Mesenteric fat pad (tissue), 1 donor: ENCODE measurements at regions not wholly inside any gene's neighbourhood (a gene's known extent, or its start where the extent isn't known, plus 50 kb on each side); places are given as distances from the start of the nearest gene placed in this dataset.

Experiments used
- DNase-seq: peaks from one replicate; pipeline ENCODE4 v3.0.0-alpha.2; 2020; ENCODE audit warnings: low spot score
- donor health status: DM: yes; HTN: yes; CAD: no.

DNA sequence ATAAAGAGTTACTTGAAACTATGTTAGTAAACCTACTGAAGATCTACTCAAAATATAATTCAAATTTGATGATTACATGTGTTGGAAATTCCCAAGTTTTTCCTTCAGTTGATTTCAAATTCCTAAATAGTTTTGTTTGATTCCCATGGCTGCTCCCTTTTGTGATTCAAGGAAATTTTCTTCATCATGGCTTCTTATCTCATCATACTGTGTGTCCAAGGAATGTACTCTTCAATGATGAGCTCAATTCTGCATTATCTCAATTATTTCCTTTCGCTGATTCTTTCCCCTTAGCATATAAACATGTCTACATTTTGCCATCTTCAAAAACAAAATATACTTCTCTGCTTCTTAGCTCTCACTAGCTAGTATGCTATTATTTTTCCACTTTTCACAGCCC is 460.4 kb upstream of the NAALADL2 start:
- no peak for DNase-seq

GRCh38 chr3:174403831-174404230 is 455.3 kb upstream of the NAALADL2 start:
- DNase-seq: no peak

GRCh38 chr3:174408310-174408709 is 450.8 kb upstream of the NAALADL2 start:
- DNase-seq: no peak

- no peak for DNase-seq
These were observed 449.9 kb upstream of the NAALADL2 start for GRCh38 chr3:174409086-174409743.

DNA sequence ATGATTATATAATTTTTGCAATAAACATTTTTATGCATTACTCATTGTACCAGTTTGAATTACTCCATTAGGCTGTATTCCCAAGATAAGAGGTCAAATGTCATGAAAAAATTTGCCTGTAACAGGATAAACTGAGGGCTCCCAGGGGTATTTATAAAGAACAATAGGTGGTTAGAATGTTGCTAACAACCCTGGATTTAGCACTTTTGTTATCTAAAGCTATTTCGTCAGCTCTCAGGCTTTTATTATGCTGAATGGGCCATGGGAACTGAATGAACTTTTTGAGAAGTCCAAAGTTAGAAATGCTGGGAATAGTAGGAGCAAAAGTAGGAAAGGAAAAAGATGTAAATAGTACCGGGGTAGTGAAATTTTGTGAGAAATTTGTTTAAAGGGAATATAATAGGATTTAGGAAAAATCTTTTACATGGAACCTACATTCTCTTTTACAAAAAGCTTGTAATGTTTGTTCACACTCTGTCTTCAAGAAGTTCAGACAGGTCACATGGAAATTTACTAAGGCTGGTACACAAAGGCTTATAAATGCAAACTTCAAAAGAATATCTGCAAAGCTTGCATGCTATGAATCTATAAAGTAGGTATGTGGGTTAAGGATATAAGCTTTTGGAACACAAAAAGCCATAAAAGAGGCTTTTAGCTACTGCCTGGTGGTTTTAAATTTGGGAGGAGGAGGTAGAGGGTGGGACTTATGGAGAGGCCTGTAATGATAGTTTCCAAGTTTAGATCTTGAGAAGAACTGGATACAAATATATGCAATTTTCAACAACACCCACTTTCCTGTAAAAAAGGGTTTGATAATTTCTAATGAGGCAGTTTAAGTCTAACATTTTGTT is 445.8 kb upstream of the NAALADL2 start:
- DNase-seq: no peak

DNA sequence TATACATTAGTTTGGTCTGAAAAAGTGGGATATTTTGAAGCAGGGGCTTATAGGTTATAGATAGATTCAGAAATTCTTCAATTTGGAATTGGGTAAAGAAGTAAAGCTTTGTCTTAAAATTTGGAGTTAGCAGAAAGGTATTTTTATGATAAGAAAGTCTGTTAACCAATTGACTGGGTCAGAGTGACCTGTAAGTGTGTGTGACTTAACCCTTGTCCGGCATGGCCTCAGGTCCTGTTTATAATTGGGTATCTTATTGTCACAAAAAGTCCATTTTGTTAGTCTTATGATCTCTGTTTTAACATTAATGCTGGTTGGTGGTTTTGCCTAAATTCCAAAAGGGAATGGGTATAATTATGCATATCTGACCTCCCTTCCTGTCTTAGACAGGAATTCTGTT is 444.2 kb upstream of the NAALADL2 start:
- DNase-seq: no peak

DNA sequence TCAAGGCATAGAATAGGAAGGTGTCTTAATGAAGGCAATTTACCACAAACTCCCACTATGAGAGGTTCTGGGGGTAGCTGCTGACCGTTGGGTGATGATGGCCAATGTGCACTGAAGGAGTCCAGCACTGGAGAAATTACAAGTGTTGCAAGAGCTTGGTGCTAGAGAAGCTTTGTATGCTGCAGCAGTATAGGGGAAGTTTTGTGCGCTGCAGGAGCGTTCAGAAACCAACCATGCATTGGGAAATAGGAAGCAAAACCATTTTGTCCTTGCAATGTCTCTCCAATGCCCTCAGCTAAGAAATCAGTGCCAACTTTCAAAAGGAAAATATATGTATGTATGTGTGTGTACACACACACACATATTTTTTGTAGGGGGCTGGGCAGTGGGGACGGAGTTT is 441.6 kb upstream of the NAALADL2 start:
- no peak for DNase-seq

GRCh38 chr3:174419216-174419615 is 439.9 kb upstream of the NAALADL2 start:
- DNase-seq: no peak

GRCh38 chr3:174423936-174424335 is 435.2 kb upstream of the NAALADL2 start:
- no peak for DNase-seq

- DNase-seq: no peak
These were observed 434.5 kb upstream of the NAALADL2 start for GRCh38 chr3:174424656-174425055.

DNA sequence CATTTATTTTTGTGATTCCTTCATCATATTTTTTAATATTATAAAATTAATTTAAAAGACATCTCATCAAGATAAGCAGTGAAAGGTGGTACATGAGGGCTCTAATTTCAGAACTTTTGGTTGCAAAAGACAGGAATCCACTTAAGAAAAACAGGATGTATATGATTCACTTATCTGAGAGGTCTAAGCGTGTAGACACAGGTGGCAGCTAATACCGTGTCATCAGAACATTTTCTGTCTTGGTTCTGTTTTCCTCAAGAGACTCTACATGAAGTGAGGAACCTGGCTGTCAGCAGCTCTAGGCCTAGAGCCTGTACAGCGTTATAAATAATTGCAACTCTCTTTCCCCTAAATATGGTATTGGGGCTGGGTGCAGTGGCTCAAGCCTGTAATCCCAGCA is 433.7 kb upstream of the NAALADL2 start:
- DNase-seq: no peak

- DNase-seq: no peak
These were observed 428.1 kb upstream of the NAALADL2 start for GRCh38 chr3:174430986-174431385.

DNA sequence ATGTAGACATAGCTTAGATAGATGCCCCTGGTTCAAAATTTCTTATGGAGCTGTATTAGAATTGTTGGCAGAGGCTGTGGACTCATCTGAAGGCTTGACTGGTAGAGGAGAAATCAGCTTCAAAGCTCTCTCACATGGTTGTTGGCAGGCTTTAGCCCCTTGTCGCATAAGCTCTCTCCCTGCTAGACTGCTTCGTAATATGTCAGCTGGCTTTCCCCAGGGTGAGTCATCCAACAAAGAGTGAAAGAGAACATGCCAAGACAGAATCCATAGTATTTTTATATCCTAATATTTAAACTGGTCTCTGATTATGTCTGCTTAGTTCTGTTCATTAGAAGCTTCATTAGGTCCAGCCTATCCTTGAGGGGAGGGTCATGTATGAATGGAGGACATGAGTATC is 427.4 kb upstream of the NAALADL2 start:
- no peak for DNase-seq

DNA sequence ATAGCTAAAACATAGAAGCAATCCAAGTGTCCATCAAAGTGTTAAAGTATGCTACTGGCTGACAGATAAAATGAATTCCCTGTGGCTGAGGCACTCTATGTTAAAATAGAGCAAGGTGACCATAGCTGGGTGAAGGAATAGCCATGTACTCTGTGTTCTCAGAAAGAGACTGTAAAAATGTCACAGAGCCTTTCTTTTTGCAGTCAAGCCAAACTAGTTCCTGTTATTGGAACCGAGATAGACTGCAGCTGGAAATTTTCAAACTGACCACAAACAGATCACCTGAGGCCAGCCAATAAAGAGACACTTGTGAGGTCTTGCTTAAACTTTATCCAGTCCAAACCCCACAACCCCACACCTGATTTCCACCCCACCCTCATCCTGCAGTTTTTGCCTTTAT is 422.8 kb upstream of the NAALADL2 start:
- DNase-seq: no peak

- DNase-seq: no peak
These were observed 420.5 kb upstream of the NAALADL2 start for GRCh38 chr3:174438501-174439145.

DNA sequence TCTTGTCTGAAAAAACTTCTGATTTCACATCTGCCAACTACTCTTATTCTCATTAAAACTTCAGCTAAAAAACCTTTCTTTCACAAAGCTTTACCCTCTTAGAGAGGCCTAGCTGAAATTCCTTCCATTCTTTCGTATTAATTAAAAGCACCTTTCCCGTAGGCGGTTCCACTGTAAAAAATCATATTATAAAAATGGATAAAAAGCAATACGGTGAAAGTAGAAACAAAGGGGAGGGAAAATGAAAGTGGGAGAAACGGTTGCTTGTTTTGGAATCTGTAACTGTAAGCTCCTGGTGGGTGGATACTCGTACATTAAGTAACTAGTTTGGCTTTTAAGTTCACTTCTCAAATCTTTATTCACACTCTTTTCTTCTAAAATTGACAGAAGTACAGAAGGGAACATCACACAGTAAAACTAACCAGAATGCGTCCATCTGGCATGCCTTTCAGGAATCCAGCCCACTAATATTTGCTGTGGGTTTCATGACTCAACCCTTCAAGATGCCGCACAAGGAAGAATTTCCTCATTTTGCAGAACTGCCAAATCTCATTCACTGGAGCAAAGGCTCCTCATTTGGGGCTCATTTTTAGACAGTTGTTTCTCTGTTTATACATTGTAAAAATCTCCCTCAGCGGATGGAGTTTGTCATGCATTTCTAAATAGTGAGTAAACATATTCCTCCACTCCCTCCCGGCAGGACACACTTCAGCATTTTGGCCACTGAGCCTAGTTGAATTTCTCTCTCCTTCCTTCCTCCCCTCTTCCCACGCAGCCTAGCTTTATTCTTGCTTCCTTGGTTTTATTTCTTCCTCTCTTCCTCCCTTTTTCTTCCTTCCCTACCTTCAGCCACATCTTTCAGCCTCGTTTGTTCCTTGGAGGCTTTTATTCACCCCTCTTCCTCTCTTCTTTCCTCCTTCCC is 419.5 kb upstream of the NAALADL2 start:
- DNase-seq: no peak

- DNase-seq: no peak
These were observed 418.9 kb upstream of the NAALADL2 start for GRCh38 chr3:174440253-174440701.

DNA sequence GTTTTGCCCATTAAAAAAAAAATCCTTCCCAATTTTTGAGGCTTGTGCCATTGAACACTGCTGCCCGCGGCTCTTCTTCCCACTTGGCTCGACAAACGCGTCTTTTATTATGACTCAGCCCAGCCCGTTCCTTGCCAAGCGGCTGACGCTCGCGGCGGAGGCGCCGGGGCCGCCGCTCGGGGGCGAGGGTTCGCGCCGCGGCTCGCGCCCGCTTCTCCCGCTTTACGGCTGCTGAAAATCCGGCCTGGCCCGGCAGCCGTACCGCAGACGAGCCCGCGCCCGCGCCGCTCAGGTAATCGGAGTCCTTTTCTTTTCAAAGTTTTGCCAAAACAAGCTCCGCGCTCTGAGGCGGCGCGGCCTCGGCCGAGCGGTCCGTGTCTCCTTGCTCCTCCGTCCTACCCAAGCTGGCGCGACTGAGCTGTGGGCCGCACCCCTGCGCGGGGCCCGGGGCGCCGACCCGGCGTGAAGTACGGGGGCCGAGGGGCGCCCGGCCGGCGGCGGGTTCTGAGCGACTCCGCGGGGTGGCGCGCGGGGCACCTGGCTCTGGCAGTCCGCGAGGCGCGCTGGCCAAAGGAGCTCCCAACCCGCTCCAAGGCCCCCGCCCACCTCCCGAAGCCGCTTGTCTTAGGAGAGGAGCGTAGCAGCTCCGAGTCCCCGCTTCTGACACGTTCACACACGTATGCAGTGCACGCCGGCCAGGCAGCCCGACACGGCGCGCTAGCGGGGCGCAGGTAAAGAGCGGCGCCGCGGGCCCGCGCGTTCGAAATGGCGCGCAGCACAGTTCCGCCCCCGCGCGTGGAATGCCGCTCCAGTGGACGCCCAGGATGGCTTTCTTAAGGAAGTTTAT is 418.2 kb upstream of the NAALADL2 start:
- DNase-seq: peak; percentile 93

DNA sequence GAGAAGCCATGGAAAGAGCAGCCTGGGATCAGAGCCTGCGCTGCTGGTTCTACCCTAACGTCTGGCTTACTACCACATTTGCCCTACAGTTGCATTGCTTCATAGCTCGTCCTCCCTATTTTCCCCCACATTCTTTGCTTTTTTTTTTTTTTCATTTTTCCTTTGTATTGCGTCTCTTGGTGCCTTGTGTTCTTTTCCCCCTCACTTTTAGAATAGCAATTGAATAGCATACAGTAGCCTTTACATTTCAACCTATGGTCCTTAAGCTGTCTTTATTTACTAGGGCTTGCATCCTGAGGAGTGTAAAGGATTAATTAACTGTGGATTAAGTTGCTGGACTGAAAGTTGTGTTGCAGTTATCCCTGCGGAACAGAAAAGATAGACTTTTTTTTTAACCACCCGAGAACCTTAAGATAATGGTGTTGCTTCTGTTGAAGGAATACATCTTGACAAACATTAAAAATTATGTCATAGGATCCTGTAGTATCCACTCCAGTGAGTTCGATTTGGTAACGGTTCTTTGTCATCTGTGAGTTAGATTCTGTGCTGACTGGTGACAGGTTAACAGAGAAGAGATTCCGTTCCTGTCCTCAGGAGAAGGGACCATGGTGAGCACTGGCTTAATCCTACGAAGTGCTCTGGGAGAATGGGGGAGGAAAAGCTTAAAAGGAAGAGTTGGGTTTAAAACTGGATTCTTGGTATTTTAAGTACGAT is 417.4 kb upstream of the NAALADL2 start:
- no peak for DNase-seq

DNA sequence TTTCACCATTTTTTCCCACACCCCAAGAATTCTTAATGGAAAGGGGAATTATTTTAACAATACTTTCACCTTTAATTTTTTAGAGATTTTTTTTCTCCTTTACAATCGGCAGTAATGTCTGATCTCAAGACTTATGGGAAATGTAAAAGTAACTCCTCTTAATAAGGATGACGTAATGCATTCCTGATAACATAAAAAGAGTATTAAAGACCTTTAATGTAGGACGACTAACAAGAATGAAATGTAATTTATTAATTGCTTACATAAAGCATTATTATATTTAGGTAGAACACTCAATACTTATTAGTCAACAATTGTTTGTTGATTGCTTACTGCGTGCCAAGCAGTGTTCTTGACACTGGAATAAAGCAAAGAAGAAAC is 416.8 kb upstream of the NAALADL2 start:
- no peak for DNase-seq
